AG04449 (cell line): ENCODE measurements at regions not wholly inside any gene's neighbourhood (a gene's known extent, or its start where the extent isn't known, plus 50 kb on each side); places are given as distances from the start of the nearest gene placed in this dataset.

Experiments used
- CTCF ChIA-PET: fragments of 350-600 bp; formaldehyde crosslinking; extraction: SDS; loops from one replicate; lab custom pipeline; 2021; ENCODE audit warnings: antibody characterized with exemption; lab: Yijun Ruan, JAX
- POLR2A ChIA-PET: fragments of 400-600, 350-600 bp; formaldehyde crosslinking; extraction: SDS; loops from one replicate; lab custom pipeline; 2020; ENCODE audit warnings: antibody characterized with exemption, inconsistent platforms; lab: Yijun Ruan, JAX
- DNase-seq: peaks from one replicate; pipeline ENCODE4 v3.0.0-alpha.2; 2010; ENCODE audit warnings: low read depth, low spot score
- H3K4me3 ChIP-seq: 2 replicates; pipeline ENCODE4 v1.5.1; 2011; ENCODE audit warnings: low read depth, mild to moderate bottlenecking, control low read depth, low read length
- TF ChIP-seq, protein P1 (sequence below): IDR thresholded peaks from one replicate; pipeline ENCODE4 v1.5.1; 2011; ENCODE audit warnings: mild to moderate bottlenecking, moderate library complexity, low read length, control low read depth, inconsistent platforms; ENCODE audit not compliant: insufficient read depth; ENCODE audit errors: missing control alignments

DNA sequence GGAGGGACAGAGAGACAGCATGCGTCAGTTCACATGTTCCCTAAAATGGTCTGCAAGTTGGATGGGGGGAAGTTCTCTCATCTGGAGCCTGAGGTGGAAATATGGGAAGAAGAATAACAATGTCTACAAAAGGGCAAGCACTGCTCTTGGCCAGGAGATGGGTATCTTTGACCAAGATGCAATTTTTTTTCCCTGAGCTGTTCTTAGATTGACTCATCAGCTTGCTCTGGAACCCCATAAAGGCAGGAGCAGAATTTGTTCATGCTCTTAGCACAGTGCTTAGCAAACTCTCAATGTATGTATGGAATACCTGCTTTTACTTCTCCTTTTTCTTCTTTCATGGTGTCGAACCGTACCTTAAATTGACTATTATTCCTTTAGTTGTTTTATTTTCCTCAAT, 90.5 kb upstream of the ZNF827 start:
- H3K4me3 ChIP-seq = no peak overlapping the region
- DNase-seq = no peak
- POLR2A ChIA-PET = no interaction called here
- CTCF ChIA-PET = interaction anchor here (0.6 to 1.3 kb wide), 3 partner anchors 9 to 887 kb away, joined by 3 to 4 read pairs (median 3); no protein-coding TSS in a partner anchor
- TF ChIP-seq, protein P1, sequence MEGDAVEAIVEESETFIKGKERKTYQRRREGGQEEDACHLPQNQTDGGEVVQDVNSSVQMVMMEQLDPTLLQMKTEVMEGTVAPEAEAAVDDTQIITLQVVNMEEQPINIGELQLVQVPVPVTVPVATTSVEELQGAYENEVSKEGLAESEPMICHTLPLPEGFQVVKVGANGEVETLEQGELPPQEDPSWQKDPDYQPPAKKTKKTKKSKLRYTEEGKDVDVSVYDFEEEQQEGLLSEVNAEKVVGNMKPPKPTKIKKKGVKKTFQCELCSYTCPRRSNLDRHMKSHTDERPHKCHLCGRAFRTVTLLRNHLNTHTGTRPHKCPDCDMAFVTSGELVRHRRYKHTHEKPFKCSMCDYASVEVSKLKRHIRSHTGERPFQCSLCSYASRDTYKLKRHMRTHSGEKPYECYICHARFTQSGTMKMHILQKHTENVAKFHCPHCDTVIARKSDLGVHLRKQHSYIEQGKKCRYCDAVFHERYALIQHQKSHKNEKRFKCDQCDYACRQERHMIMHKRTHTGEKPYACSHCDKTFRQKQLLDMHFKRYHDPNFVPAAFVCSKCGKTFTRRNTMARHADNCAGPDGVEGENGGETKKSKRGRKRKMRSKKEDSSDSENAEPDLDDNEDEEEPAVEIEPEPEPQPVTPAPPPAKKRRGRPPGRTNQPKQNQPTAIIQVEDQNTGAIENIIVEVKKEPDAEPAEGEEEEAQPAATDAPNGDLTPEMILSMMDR = peak; percentile 14

DNA sequence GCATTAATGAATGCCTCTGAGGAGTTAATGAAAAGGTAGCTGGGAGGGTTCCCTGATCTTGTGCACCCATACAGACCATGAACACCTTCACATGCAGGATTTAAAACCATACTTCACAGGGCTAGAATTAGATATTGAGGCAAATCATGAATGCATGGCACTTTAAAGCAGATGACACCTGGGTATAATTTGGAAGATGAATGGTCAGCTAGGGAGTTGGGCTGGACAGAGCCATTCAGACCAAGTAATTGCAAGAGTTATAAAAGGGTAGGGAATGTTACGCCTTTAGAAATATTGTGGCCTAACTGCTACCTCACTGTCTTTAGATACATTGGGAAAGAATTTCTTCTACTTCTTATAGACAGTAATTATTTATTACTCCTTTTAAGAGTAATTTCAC, 89.1 kb upstream of the ZNF827 start:
- POLR2A ChIA-PET = interaction anchor here (0.6 kb wide), 1 partner anchor 9 kb away, joined by 3 read pairs; no protein-coding TSS in a partner anchor
- DNase-seq = no peak

DNA sequence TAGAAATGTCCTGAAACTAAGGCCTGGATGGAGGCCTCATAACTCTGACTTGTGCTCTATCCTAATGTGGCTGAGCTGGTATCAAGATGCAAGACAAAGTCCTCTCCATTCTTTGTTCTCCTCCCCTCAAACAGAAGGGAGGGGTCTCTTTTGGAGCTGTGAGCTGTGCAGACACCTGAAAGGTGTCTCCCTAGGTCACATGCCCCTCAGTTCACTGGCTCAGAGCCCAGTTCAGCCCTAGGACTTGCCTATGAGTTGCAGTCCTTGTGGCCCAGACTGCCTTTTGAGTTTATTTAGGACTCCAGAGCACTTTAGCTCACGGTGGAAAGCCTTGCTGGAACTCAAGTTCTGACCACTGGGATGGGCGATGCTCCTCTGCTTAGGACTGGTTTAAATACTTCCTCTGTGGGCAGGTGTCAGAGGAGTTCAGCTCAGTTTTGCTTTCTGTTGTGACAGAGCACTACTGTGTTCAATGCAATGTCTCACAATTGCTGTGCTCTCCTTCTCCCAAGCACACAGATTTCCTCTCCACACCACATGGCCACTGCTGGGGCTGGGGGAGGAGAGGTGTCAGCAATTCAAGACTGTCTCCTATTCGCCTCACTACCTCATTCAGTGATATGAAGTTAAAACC, 84.8 kb upstream of the ZNF827 start:
- H3K4me3 ChIP-seq = no peak overlapping the region
- DNase-seq = no peak
- POLR2A ChIA-PET = no interaction called here
- CTCF ChIA-PET = no interaction called here
- TF ChIP-seq, protein P1 = no peak

More for the DNA sequence above, 89.1 kb upstream of the ZNF827 start:
- CTCF ChIA-PET = no interaction called here
- no peak overlapping the region for H3K4me3 ChIP-seq
- TF ChIP-seq, protein P1 = no peak

DNA sequence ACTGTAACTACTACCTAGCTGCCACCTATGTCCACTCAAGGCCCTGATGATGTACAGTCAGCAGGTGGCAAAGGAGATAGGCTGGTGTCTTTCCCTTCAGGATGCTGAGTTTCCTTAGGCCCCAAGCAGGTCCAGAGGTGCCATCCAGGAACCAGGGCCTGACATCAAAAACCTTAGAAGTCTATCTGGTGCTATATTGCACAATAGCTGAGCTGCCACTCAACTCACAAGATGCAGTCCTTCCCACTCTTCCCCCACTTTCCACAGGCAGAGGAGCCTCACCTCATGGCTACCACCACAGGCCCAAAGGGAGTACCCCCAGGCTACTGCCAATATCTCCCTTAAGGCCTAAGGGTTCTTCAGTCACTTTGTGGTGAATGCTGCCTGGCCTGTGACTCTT, 83.9 kb upstream of the ZNF827 start:
- ChIA-PET POLR2A (no interaction called here), CTCF (no interaction called here)
- DNase-seq = no peak
- H3K4me3 ChIP-seq = no peak overlapping the region
- TF ChIP-seq, protein P1 = no peak

DNA sequence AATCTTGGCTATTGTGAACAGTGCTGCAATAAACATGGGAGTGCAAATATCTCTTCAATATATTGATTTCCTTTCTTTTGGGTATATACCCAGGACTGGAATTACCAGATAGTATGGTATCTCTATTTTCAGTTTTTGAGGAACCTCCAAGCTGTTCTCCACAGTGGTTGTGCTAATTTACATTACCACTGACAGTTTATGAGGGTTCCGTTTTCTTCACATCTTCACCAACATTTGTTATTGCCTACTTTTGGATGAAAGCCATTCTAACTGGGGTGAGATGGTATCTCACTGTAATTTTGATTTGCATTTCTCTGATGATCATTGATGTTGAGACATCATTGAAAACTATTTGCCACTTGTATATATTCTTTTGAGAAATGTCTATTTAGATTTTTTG, 79.6 kb upstream of the ZNF827 start:
- CTCF ChIA-PET = no interaction called here
- TF ChIP-seq, protein P1 = no peak
- no peak overlapping the region for H3K4me3 ChIP-seq

DNA sequence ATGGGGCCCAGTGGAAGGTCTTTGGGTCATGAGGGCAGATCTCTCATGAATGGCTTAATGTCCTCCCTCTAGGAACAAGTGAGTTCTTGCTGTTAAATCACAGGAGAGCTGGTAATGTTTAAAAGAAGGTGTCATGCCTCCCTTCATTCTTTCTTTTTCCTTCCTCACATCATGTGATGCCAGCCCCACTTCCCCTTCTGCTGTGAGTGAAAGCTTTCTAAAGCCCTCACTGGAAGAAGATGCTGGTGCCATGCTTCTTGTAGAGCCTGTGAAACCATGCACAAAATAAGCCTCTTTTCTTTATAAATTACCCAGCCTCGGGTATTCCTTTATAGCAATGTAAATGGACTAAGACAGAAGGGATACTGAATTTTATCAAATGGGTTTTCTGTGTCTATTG, 66.1 kb upstream of the ZNF827 start:
- DNase-seq = no peak
- TF ChIP-seq, protein P1 = no peak
- no peak overlapping the region for H3K4me3 ChIP-seq
- CTCF ChIA-PET = no interaction called here
- POLR2A ChIA-PET = no interaction called here

More for the DNA sequence above, 79.6 kb upstream of the ZNF827 start:
- POLR2A ChIA-PET = no interaction called here
- no peak for DNase-seq
